ENCODE measurements at regions not wholly inside any gene's neighbourhood (a gene's known extent, or its start where the extent isn't known, plus 50 kb on each side); places are given as distances from the start of the nearest gene placed in this dataset.

DNA sequence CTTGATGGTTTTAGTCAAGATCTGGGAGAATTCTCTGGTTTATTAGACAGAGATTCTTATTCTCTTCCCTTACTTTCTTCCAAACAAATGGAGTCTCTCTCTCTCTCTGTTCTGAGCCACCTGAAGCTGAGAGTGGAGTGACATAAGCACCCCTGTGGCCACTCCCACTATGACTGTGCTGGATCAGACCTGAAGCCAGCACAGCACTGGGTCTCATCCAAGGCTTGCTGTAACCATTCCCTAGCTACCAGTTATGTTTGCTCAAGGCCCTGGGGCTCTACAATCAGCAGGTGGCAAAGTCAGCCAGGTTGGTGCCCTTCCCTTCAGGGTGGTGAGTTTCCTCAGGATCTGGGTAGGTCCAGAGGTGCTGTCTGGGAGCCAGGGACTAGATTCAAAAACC lies 568.5 kb downstream of the AACS start:
- Histone ChIP-seq H3K4me1 (ENCODE audit: insufficient read depth, low read length, poor library complexity, severe bottlenecking) (no peaks in the 10 kb centered on the region), H4K20me1 (ENCODE audit: insufficient read depth, low read length) (no peaks in the 10 kb centered on the region), H3K36me3 (ENCODE audit: insufficient read depth, low read length) (no peaks in the 10 kb centered on the region), H3K27ac (ENCODE audit: low read depth, low read length, poor library complexity, severe bottlenecking) (no peak overlapping the region), H2AFZ (ENCODE audit: low read length) (no peak overlapping the region), H3K9me3 (ENCODE audit: low read length) (no peaks in the 10 kb centered on the region), H3K79me2 (ENCODE audit: insufficient read depth, low read depth, low read length) (no peaks in the 10 kb centered on the region), H3K9me2 (ENCODE audit: insufficient read depth, low read length) (no peaks in the 10 kb centered on the region), H3K4me2 (ENCODE audit: low read length) (no peak overlapping the region), H3K4me3 (ENCODE audit: low read depth, low read length, poor library complexity, severe bottlenecking) (no peak overlapping the region)
- ChIA-PET CTCF (ENCODE audit: unreplicated experiment) (no interaction called here), POLR2A (no interaction called here)
- TF ChIP-seq, protein P1, sequence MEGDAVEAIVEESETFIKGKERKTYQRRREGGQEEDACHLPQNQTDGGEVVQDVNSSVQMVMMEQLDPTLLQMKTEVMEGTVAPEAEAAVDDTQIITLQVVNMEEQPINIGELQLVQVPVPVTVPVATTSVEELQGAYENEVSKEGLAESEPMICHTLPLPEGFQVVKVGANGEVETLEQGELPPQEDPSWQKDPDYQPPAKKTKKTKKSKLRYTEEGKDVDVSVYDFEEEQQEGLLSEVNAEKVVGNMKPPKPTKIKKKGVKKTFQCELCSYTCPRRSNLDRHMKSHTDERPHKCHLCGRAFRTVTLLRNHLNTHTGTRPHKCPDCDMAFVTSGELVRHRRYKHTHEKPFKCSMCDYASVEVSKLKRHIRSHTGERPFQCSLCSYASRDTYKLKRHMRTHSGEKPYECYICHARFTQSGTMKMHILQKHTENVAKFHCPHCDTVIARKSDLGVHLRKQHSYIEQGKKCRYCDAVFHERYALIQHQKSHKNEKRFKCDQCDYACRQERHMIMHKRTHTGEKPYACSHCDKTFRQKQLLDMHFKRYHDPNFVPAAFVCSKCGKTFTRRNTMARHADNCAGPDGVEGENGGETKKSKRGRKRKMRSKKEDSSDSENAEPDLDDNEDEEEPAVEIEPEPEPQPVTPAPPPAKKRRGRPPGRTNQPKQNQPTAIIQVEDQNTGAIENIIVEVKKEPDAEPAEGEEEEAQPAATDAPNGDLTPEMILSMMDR (conservative IDR thresholded peaks at IDR 0.05; ENCODE audit: low read length) = no peak
- TF ChIP-seq EZH2phosphoT487 (IDR thresholded peaks at IDR 0.05; ENCODE audit: borderline replicate concordance, low read depth, low read length) = no peak
- DNase-seq (ENCODE audit: low spot score) = no peak
- no TSS peak for BruUV-seq (replicated peaks)
- intact Hi-C loops (cut with micrococcal nuclease; ENCODE audit: unreplicated experiment) = no loop called here

- H3K27ac ChIP-seq (ENCODE audit: low read depth, low read length, poor library complexity, severe bottlenecking) = no peak overlapping the region
- intact Hi-C loops (cut with micrococcal nuclease; ENCODE audit: unreplicated experiment) = no loop called here
- H3K36me3 ChIP-seq (ENCODE audit: insufficient read depth, low read length) = no peaks in the 10 kb centered on the region
- no peaks in the 10 kb centered on the region for H3K9me2 ChIP-seq (ENCODE audit: insufficient read depth, low read length)
- POLR2A ChIA-PET = no interaction called here
- no peak overlapping the region for H2AFZ ChIP-seq (ENCODE audit: low read length)
- no peaks in the 10 kb centered on the region for H3K4me1 ChIP-seq (ENCODE audit: insufficient read depth, low read length, poor library complexity, severe bottlenecking)
- no peaks in the 10 kb centered on the region for H4K20me1 ChIP-seq (ENCODE audit: insufficient read depth, low read length)
- H3K79me2 ChIP-seq (ENCODE audit: insufficient read depth, low read depth, low read length) = no peaks in the 10 kb centered on the region
- no peak for DNase-seq (ENCODE audit: low spot score)
- CTCF ChIA-PET (ENCODE audit: unreplicated experiment) = no interaction called here
- no peaks in the 10 kb centered on the region for H3K9me3 ChIP-seq (ENCODE audit: low read length)
- H3K4me3 ChIP-seq (ENCODE audit: low read depth, low read length, poor library complexity, severe bottlenecking) = no peak overlapping the region
- TF ChIP-seq, protein P1 (conservative IDR thresholded peaks at IDR 0.05; ENCODE audit: low read length) = no peak
- no peak for TF ChIP-seq EZH2phosphoT487 (IDR thresholded peaks at IDR 0.05; ENCODE audit: borderline replicate concordance, low read depth, low read length)
- H3K4me2 ChIP-seq (ENCODE audit: low read length) = no peak overlapping the region
- no TSS peak for BruUV-seq (replicated peaks)
Measured at GRCh38 chr12:125634813-125635212, 569.6 kb downstream of the AACS start.

- H2AFZ ChIP-seq (ENCODE audit: low read length) = no peak overlapping the region
- POLR2A ChIA-PET = no interaction called here
- no peaks in the 10 kb centered on the region for H3K9me2 ChIP-seq (ENCODE audit: insufficient read depth, low read length)
- no peaks in the 10 kb centered on the region for H3K9me3 ChIP-seq (ENCODE audit: low read length)
- no peaks in the 10 kb centered on the region for H3K36me3 ChIP-seq (ENCODE audit: insufficient read depth, low read length)
- H3K27ac ChIP-seq (ENCODE audit: low read depth, low read length, poor library complexity, severe bottlenecking) = no peak overlapping the region
- intact Hi-C loops (cut with micrococcal nuclease; ENCODE audit: unreplicated experiment) = no loop called here
- no peaks in the 10 kb centered on the region for H3K4me1 ChIP-seq (ENCODE audit: insufficient read depth, low read length, poor library complexity, severe bottlenecking)
- CTCF ChIA-PET (ENCODE audit: unreplicated experiment) = no interaction called here
- DNase-seq (ENCODE audit: low spot score) = no peak
- no peaks in the 10 kb centered on the region for H3K79me2 ChIP-seq (ENCODE audit: insufficient read depth, low read depth, low read length)
- H3K4me2 ChIP-seq (ENCODE audit: low read length) = no peak overlapping the region
- no TSS peak for BruUV-seq (replicated peaks)
- H3K4me3 ChIP-seq (ENCODE audit: low read depth, low read length, poor library complexity, severe bottlenecking) = no peak overlapping the region
- no peaks in the 10 kb centered on the region for H4K20me1 ChIP-seq (ENCODE audit: insufficient read depth, low read length)
- TF ChIP-seq, protein P1 (conservative IDR thresholded peaks at IDR 0.05; ENCODE audit: low read length) = no peak
- TF ChIP-seq EZH2phosphoT487 (IDR thresholded peaks at IDR 0.05; ENCODE audit: borderline replicate concordance, low read depth, low read length) = no peak
Measured at GRCh38 chr12:125639826-125640225, 574.6 kb downstream of the AACS start.
